ENCODE measurements at regions not wholly inside any gene's neighbourhood (a gene's known extent, or its start where the extent isn't known, plus 50 kb on each side); places are given as distances from the start of the nearest gene placed in this dataset.
"Not testable (repeated sequence)": the region's sequence is repeated elsewhere in the genome, so short reads cannot be mapped to it uniquely, and the experiment has no call there.

DNA sequence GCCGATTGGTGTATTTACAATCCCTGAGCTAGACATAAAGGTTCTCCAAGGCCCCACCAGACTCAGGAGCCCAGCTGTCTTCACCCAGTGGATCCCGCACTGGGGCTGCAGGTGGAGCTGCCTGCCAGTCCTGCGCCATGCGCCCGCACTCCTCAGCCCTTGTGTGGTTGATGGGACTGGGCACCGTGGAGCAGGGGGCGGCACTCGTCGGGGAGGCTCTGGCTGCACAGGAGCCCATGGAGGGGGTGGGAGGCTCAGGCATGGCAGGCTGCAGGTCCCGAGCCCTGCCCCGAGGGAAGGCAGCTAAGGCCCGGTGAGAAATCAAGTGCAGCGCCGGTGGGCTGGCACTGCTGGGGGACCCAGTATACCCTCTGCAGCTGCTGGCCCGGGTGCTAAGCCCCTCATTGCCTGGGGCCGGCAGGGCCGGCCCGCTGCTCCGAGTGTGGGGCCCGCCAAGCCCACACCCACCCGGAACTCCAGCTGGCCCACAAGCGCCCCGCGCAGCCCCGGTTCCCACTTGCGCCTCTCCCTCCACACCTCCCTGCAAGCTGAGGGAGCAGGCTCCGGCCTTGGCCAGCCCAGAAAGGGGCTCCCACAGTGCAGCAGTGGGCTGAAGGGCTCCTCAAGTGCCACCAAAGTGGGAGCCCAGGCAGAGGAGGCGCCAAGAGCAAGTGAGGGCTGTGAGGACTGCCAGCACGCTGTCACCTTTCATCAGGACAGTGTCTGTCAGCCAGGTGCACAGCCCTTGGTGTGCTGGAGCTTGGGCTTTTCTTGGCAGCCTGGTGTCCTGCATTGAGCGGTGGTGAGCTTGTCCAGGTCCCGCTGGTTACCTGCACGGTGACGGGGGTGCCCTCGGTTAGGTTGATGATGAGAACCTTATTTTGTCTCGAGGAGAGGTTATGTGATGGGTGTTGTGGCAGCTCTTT lies 185.5 kb downstream of the UBE3A start:
- not testable (repeated sequence) for TF ChIP-seq CTCF (IDR thresholded peaks at IDR 0.05; ENCODE audit: insufficient read depth, low read length); POLR2AphosphoS5 (IDR thresholded peaks at IDR 0.05; ENCODE audit: low read depth); GABPA (IDR thresholded peaks at IDR 0.05; ENCODE audit: low read depth)
- TF ChIP-seq, protein P1, sequence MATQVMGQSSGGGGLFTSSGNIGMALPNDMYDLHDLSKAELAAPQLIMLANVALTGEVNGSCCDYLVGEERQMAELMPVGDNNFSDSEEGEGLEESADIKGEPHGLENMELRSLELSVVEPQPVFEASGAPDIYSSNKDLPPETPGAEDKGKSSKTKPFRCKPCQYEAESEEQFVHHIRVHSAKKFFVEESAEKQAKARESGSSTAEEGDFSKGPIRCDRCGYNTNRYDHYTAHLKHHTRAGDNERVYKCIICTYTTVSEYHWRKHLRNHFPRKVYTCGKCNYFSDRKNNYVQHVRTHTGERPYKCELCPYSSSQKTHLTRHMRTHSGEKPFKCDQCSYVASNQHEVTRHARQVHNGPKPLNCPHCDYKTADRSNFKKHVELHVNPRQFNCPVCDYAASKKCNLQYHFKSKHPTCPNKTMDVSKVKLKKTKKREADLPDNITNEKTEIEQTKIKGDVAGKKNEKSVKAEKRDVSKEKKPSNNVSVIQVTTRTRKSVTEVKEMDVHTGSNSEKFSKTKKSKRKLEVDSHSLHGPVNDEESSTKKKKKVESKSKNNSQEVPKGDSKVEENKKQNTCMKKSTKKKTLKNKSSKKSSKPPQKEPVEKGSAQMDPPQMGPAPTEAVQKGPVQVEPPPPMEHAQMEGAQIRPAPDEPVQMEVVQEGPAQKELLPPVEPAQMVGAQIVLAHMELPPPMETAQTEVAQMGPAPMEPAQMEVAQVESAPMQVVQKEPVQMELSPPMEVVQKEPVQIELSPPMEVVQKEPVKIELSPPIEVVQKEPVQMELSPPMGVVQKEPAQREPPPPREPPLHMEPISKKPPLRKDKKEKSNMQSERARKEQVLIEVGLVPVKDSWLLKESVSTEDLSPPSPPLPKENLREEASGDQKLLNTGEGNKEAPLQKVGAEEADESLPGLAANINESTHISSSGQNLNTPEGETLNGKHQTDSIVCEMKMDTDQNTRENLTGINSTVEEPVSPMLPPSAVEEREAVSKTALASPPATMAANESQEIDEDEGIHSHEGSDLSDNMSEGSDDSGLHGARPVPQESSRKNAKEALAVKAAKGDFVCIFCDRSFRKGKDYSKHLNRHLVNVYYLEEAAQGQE (IDR thresholded peaks at IDR 0.05; ENCODE audit: insufficient replicate concordance, low read depth), result not testable (repeated sequence)

All from HL-60 (cell line).